Astrocyte (in vitro differentiated cells and primary cell): ENCODE measurements at regions not wholly inside any gene's neighbourhood (a gene's known extent, or its start where the extent isn't known, plus 50 kb on each side); places are given as distances from the start of the nearest gene placed in this dataset.

ENCODE experiments used
- DNase-seq: peaks from one replicate; pipeline ENCODE4 v3.0.0-alpha.2; 2010; ENCODE audit warnings: low read depth
- FAIRE-seq: peaks from 2 replicates; lab custom pipeline; 2011; peaks lifted over from hg19 to GRCh38; lab: Jason Lieb, UNC
- H2AFZ ChIP-seq: 2 replicates; pipeline ENCODE4 v1.6.0; 2012; ENCODE audit warnings: low read depth, low read length, inconsistent platforms
- H3K27ac ChIP-seq: 2 replicates; pipeline ENCODE4 v1.5.1; 2011; ENCODE audit warnings: low read depth, low read length, inconsistent platforms
- H3K27me3 ChIP-seq: 2 replicates; pipeline ENCODE4 v1.6.0; 2011; ENCODE audit warnings: low read length, inconsistent platforms; ENCODE audit not compliant: insufficient read depth
- H3K36me3 ChIP-seq: 2 replicates; pipeline ENCODE4 v1.5.1; 2011; ENCODE audit warnings: low read length, inconsistent platforms; ENCODE audit not compliant: insufficient read depth
- H3K4me1 ChIP-seq: 2 replicates; pipeline ENCODE4 v1.5.1; 2011; ENCODE audit warnings: low read length, inconsistent platforms; ENCODE audit not compliant: insufficient read depth
- H3K4me2 ChIP-seq: 2 replicates; pipeline ENCODE4 v1.6.0; 2012; ENCODE audit warnings: low read length, inconsistent platforms
- H3K4me3 ChIP-seq: 2 replicates; pipeline ENCODE4 v1.5.1; 2011; ENCODE audit warnings: low read depth, mild to moderate bottlenecking, low read length, inconsistent platforms; ENCODE audit not compliant: insufficient read depth
- H3K79me2 ChIP-seq: 2 replicates; pipeline ENCODE4 v1.6.0; 2012; ENCODE audit warnings: mild to moderate bottlenecking, low read length, inconsistent platforms; ENCODE audit not compliant: insufficient read depth
- H3K9ac ChIP-seq: 2 replicates; pipeline ENCODE4 v1.6.0; 2012; ENCODE audit warnings: mild to moderate bottlenecking, low read length, inconsistent platforms
- H3K9me3 ChIP-seq: 2 replicates; pipeline ENCODE4 v1.5.1; 2012; ENCODE audit warnings: low read depth, mild to moderate bottlenecking, low read length, inconsistent platforms; ENCODE audit not compliant: insufficient read depth
- H4K20me1 ChIP-seq: 2 replicates; pipeline ENCODE4 v1.6.0; 2012; ENCODE audit warnings: low read length, inconsistent platforms; ENCODE audit not compliant: insufficient read depth
- H3K27ac Mint-ChIP-seq: one replicate; pipeline ENCODE4 v1.8.0; 2021; ENCODE audit warnings: mild to moderate bottlenecking, mixed read lengths; ENCODE audit not compliant: unreplicated experiment
- H3K27me3 Mint-ChIP-seq: one replicate; pipeline ENCODE4 v1.8.0; 2021; ENCODE audit warnings: low read depth, mixed read lengths; ENCODE audit not compliant: unreplicated experiment
- H3K36me3 Mint-ChIP-seq: one replicate; pipeline ENCODE4 v1.8.0; 2021; ENCODE audit warnings: low read depth, mixed read lengths; ENCODE audit not compliant: unreplicated experiment
- H3K4me1 Mint-ChIP-seq: one replicate; pipeline ENCODE4 v1.8.0; 2021; ENCODE audit warnings: low read depth, mixed read lengths; ENCODE audit not compliant: unreplicated experiment
- H3K4me3 Mint-ChIP-seq: one replicate; pipeline ENCODE4 v1.8.0; 2021; ENCODE audit warnings: mild to moderate bottlenecking, moderate library complexity, mixed read lengths; ENCODE audit not compliant: unreplicated experiment
- H3K9me3 Mint-ChIP-seq: one replicate; pipeline ENCODE4 v1.8.0; 2021; ENCODE audit warnings: mild to moderate bottlenecking, mixed read lengths; ENCODE audit not compliant: unreplicated experiment
- EZH2 ChIP-seq: IDR thresholded peaks from 2 replicates; pipeline ENCODE4 v1.6.1; 2012; ENCODE audit warnings: mild to moderate bottlenecking, low read length, inconsistent platforms; ENCODE audit not compliant: insufficient read depth
- TF ChIP-seq, protein P1 (sequence below): IDR thresholded peaks from 2 replicates; pipeline ENCODE4 v1.5.1; 2011; ENCODE audit warnings: low read depth, mild to moderate bottlenecking, inconsistent platforms, low read length, moderate library complexity; ENCODE audit not compliant: insufficient read depth

DNA sequence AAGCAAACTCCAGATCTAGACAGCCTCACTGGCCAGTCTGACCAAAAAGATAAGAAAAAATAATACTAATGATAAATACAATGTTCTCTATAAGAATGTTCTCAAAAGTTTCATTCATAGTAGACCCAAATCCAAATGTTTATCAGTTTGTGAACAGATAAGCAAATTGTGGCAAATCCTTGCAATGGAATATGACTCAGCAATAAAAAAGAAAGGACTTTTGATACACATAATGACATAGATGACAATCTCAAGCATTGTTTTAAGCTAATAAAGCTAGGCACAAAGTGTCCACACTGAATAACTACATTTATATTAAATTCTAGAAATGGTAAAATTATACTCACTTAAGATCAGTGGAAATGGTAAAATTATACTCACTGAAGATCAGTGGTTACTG, 195.4 kb upstream of the TYRP1 start:
- Mint-ChIP-seq H3K4me1 (no peaks in the 10 kb centered on the region), H3K27me3 (no peaks in the 10 kb centered on the region), H3K27ac (no peak overlapping the region), H3K4me3 (no peak overlapping the region), H3K36me3 (no peaks in the 10 kb centered on the region), H3K9me3 (no peaks in the 10 kb centered on the region)
- H3K4me2 ChIP-seq: no peak overlapping the region
- no peak overlapping the region for H3K4me3 ChIP-seq
- no peak overlapping the region for H3K9ac ChIP-seq
- H3K27ac ChIP-seq: no peak overlapping the region
- FAIRE-seq (no peak), DNase-seq (no peak)
- TF ChIP-seq EZH2: no peak
- TF ChIP-seq, protein P1, sequence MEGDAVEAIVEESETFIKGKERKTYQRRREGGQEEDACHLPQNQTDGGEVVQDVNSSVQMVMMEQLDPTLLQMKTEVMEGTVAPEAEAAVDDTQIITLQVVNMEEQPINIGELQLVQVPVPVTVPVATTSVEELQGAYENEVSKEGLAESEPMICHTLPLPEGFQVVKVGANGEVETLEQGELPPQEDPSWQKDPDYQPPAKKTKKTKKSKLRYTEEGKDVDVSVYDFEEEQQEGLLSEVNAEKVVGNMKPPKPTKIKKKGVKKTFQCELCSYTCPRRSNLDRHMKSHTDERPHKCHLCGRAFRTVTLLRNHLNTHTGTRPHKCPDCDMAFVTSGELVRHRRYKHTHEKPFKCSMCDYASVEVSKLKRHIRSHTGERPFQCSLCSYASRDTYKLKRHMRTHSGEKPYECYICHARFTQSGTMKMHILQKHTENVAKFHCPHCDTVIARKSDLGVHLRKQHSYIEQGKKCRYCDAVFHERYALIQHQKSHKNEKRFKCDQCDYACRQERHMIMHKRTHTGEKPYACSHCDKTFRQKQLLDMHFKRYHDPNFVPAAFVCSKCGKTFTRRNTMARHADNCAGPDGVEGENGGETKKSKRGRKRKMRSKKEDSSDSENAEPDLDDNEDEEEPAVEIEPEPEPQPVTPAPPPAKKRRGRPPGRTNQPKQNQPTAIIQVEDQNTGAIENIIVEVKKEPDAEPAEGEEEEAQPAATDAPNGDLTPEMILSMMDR: no peak
- H3K9me3 ChIP-seq: no peaks in the 10 kb centered on the region
- no peaks in the 10 kb centered on the region for H3K4me1 ChIP-seq
- no peak overlapping the region for H2AFZ ChIP-seq
- no peaks in the 10 kb centered on the region for H3K27me3 ChIP-seq
- H4K20me1 ChIP-seq: no peaks in the 10 kb centered on the region
- H3K36me3 ChIP-seq: no peaks in the 10 kb centered on the region
- no peaks in the 10 kb centered on the region for H3K79me2 ChIP-seq

DNA sequence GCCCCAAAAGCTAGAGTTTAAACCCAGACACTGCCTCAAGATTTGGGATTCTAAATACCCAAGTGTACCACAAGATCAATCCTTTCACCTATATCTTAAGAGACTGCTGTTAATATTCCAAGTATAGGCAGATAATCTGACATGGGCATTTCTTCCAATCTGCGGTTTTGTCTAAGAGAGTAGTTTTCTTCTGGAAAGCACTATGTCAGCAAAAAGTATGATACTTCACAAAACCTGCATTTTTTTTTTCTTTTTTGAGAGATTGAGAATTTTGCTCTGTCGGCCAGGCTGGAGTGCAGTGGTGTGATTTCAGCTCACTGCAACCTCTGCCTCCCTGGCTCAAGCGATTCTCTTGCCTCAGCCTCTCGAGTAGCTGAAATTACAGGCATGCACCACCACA, 190.7 kb upstream of the TYRP1 start:
- Histone ChIP-seq H4K20me1 (no peaks in the 10 kb centered on the region), H2AFZ (no peak overlapping the region), H3K79me2 (no peaks in the 10 kb centered on the region), H3K9me3 (no peaks in the 10 kb centered on the region), H3K4me2 (no peak overlapping the region), H3K27me3 (no peaks in the 10 kb centered on the region), H3K4me1 (no peaks in the 10 kb centered on the region), H3K4me3 (no peak overlapping the region), H3K9ac (no peak overlapping the region), H3K27ac (no peak overlapping the region), H3K36me3 (no peaks in the 10 kb centered on the region)
- TF ChIP-seq EZH2: no peak
- TF ChIP-seq, protein P1: no peak
- Mint-ChIP-seq H3K4me1 (no peaks in the 10 kb centered on the region), H3K36me3 (no peaks in the 10 kb centered on the region), H3K9me3 (peaks cover 3% of the 10 kb centered on the region), H3K4me3 (no peak overlapping the region), H3K27ac (no peak overlapping the region), H3K27me3 (no peaks in the 10 kb centered on the region)
- no peak for DNase-seq
- FAIRE-seq: no peak

- H3K36me3 Mint-ChIP-seq: no peaks in the 10 kb centered on the region
- no peaks in the 10 kb centered on the region for H3K4me1 Mint-ChIP-seq
- Histone ChIP-seq H3K9me3 (no peaks in the 10 kb centered on the region), H3K4me3 (no peak overlapping the region), H3K27ac (no peak overlapping the region), H3K27me3 (no peaks in the 10 kb centered on the region), H3K4me2 (no peak overlapping the region), H3K36me3 (no peaks in the 10 kb centered on the region), H2AFZ (no peak overlapping the region), H3K79me2 (no peaks in the 10 kb centered on the region), H3K4me1 (no peaks in the 10 kb centered on the region), H3K9ac (no peak overlapping the region), H4K20me1 (no peaks in the 10 kb centered on the region)
- no peak overlapping the region for H3K4me3 Mint-ChIP-seq
- H3K27ac Mint-ChIP-seq: no peak overlapping the region
- FAIRE-seq (no peak), DNase-seq (no peak)
- TF ChIP-seq EZH2: no peak
- H3K9me3 Mint-ChIP-seq: peaks cover 3% of the 10 kb centered on the region
- H3K27me3 Mint-ChIP-seq: no peaks in the 10 kb centered on the region
Observed at GRCh38 chr9:12503606-12504122, 189.5 kb upstream of the TYRP1 start.
